Spinal cord (tissue), 9 donors: ENCODE measurements at regions not wholly inside any gene's neighbourhood (a gene's known extent, or its start where the extent isn't known, plus 50 kb on each side); places are given as distances from the start of the nearest gene placed in this dataset.
A peak's percentile ranks its signal among the peaks of the same experiment; 100 is the strongest.

Experiments used
- DNase-seq, 6 donors: peaks; one replicate each; pipeline versions ENCODE4 v3.0.0 to v3.0.0-alpha.2; 2013 to 2015; ENCODE audit warnings: low spot score in 6 of 6, low read depth in 4 of 6
- H3K27ac ChIP-seq: one replicate; pipeline ENCODE4 v1.5.1; 2013; ENCODE audit warnings: low read depth, low read length, control low read depth
- H3K27me3 ChIP-seq: one replicate; pipeline ENCODE4 v1.6.1; 2013; ENCODE audit warnings: low read length; ENCODE audit not compliant: control insufficient read depth, insufficient read depth
- H3K36me3 ChIP-seq: one replicate; pipeline ENCODE4 v1.6.1; 2013; ENCODE audit warnings: low read length; ENCODE audit not compliant: control insufficient read depth, insufficient read depth
- H3K4me1 ChIP-seq: one replicate; pipeline ENCODE4 v1.6.1; 2013; ENCODE audit warnings: low read length; ENCODE audit not compliant: control insufficient read depth, insufficient read depth
- H3K4me3 ChIP-seq: one replicate; pipeline ENCODE4 v1.5.1; 2013; ENCODE audit warnings: low read depth, low read length, control low read depth
- H3K9me3 ChIP-seq: one replicate; pipeline ENCODE4 v1.6.1; 2013; ENCODE audit warnings: low read length; ENCODE audit not compliant: control insufficient read depth, insufficient read depth
- WGBS: methylation state at CpG from one replicate; pipeline ENCODE4 v1.1.5; 2013; ENCODE audit warnings: missing lambda C conversion rate; ENCODE audit not compliant: insufficient coverage; 5-methylcytosine and 5-hydroxymethylcytosine counted together
- donor health status: healthy.

DNA sequence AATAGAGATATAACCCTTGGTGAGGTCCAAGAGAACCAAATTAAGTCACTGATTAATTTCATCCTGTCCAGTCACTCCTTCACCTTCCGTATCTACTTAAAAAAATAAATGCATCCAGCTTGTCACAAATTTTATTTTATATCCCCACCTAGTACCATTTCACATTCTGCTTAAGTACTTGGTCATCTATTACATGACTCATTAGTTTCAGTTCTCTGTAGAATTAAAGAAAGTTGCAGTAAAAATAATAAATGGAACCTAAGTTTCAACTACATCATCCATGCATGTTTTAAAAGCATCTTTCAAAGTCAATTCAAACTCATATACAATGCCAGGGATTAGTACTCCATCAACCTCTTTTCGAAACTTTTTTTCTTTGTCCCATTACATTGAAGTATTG is 130.2 kb downstream of the SH2D1A start:
- Histone ChIP-seq H3K9me3 (no peaks in the 10 kb centered on the region), H3K36me3 (no peaks in the 10 kb centered on the region), H3K4me3 (no peak overlapping the region), H3K4me1 (no peaks in the 10 kb centered on the region), H3K27me3 (no peaks in the 10 kb centered on the region), H3K27ac (no peak overlapping the region)
- 83% methylated on average over 1 of the region's 2 CpGs for WGBS
- no peak for DNase-seq

- H3K36me3 ChIP-seq = no peaks in the 10 kb centered on the region
- H3K27ac ChIP-seq = no peak overlapping the region
- H3K9me3 ChIP-seq = no peaks in the 10 kb centered on the region
- no peak for DNase-seq
- H3K27me3 ChIP-seq = no peaks in the 10 kb centered on the region
- 63% methylated on average over 3 of the region's 5 CpGs for WGBS
- no peaks in the 10 kb centered on the region for H3K4me1 ChIP-seq
- H3K4me3 ChIP-seq = no peak overlapping the region
Measured at GRCh38 chrX:124478046-124478445, 131.7 kb downstream of the SH2D1A start.

GRCh38 chrX:124488412-124489161 is 142.2 kb downstream of the SH2D1A start:
- 63% methylated on average over 2 of the region's 4 CpGs for WGBS

DNA sequence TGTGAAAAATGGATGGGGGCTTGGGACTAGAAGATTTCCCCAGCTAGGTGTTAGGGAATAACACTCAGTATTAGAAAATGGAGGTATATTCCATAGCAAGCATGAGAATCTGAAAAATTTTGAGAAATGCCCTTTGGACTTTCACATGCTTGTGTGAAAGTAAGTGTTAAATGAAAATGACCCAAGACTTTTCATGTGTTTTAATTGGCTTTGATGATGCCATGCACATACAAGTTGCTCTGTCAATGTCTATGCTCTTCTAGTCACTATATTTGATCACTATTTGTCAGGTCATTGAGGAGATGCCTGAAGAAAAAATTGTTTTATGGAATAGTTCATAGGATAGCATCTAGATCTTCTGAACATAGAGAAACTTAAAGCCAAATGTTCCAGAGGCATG is 147.6 kb downstream of the SH2D1A start:
- Histone ChIP-seq H3K27ac (no peak overlapping the region), H3K27me3 (no peaks in the 10 kb centered on the region), H3K9me3 (no peaks in the 10 kb centered on the region), H3K4me1 (no peaks in the 10 kb centered on the region), H3K36me3 (no peaks in the 10 kb centered on the region), H3K4me3 (no peak overlapping the region)
- no peak for DNase-seq

More at GRCh38 chrX:124488412-124489161, 142.2 kb downstream of the SH2D1A start:
- DNase-seq = no peak
- Histone ChIP-seq H3K27ac (no peak overlapping the region), H3K4me3 (no peak overlapping the region), H3K36me3 (no peaks in the 10 kb centered on the region), H3K4me1 (no peaks in the 10 kb centered on the region), H3K9me3 (no peaks in the 10 kb centered on the region), H3K27me3 (no peaks in the 10 kb centered on the region)

- WGBS = 88% methylated on average over 1 of the region's 4 CpGs
Measured at GRCh38 chrX:124497386-124497785, 151.0 kb downstream of the SH2D1A start.

DNA sequence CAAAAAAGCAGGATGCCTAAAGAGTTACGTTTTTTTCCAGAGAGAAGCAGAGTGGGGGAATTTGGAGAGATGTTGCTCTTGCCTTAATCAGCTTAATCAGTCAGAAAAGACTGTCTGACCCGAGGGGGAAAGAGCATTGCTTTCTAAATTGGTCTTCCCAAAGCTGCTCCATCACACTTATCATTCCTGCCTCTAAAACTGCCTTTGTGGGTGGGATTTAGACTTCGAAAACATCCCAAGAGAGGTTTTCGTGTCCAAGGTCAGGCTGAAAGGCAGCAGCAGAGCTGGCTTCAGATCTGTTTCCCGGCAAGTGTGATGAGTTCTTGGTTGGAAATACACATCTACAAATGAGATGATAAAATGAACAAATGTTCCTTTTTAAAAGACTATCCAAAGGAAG is 155.2 kb downstream of the SH2D1A start:
- no peak overlapping the region for H3K27ac ChIP-seq
- H3K4me3 ChIP-seq = no peak overlapping the region
- DNase-seq = peak in 1 of 6 donors; percentile 27
- no peaks in the 10 kb centered on the region for H3K4me1 ChIP-seq
- no peaks in the 10 kb centered on the region for H3K9me3 ChIP-seq
- H3K27me3 ChIP-seq = no peaks in the 10 kb centered on the region
- WGBS = no CpG with 5 or more reads among the region's 5 CpGs
- no peaks in the 10 kb centered on the region for H3K36me3 ChIP-seq

More at GRCh38 chrX:124497386-124497785, 151.0 kb downstream of the SH2D1A start:
- no peak overlapping the region for H3K4me3 ChIP-seq
- H3K36me3 ChIP-seq = no peaks in the 10 kb centered on the region
- no peak for DNase-seq
- H3K9me3 ChIP-seq = no peaks in the 10 kb centered on the region
- no peaks in the 10 kb centered on the region for H3K4me1 ChIP-seq
- H3K27me3 ChIP-seq = no peaks in the 10 kb centered on the region
- H3K27ac ChIP-seq = no peak overlapping the region

- DNase-seq = no peak
- Histone ChIP-seq H3K27me3 (no peaks in the 10 kb centered on the region), H3K9me3 (no peaks in the 10 kb centered on the region), H3K27ac (no peak overlapping the region), H3K36me3 (no peaks in the 10 kb centered on the region), H3K4me1 (no peaks in the 10 kb centered on the region), H3K4me3 (no peak overlapping the region)
- WGBS = no CpG with 5 or more reads among the region's 2 CpGs
Measured at GRCh38 chrX:124502166-124502565, 155.8 kb downstream of the SH2D1A start.

DNA sequence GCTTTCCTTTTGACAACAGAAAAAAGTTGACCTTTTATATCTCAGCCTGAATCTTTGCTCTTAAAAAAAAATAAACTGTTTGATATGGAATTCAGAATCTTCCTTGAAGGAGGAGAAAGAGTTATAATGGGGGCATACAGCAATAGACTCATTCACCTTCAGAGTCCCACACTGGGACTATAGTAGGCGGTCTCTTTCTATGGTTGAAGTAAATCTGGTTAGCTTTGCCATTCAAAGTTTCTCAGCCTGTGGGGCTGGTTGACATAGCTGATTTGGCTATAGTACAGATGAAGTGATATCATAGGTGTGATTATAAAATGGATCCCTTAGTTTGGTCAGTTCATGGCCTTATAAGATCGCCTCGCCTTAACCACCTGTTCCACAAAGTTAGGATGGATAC is 156.2 kb downstream of the SH2D1A start:
- DNase-seq = no peak
- Histone ChIP-seq H3K4me1 (no peaks in the 10 kb centered on the region), H3K4me3 (no peak overlapping the region), H3K36me3 (no peaks in the 10 kb centered on the region), H3K9me3 (no peaks in the 10 kb centered on the region), H3K27ac (no peak overlapping the region), H3K27me3 (no peaks in the 10 kb centered on the region)
- no CpG with 5 or more reads among the region's 3 CpGs for WGBS

- Histone ChIP-seq H3K4me1 (no peaks in the 10 kb centered on the region), H3K9me3 (no peaks in the 10 kb centered on the region), H3K36me3 (no peaks in the 10 kb centered on the region), H3K27ac (no peak overlapping the region), H3K27me3 (no peaks in the 10 kb centered on the region), H3K4me3 (no peak overlapping the region)
- WGBS = 91% methylated on average over 3 of the region's 7 CpGs
- no peak for DNase-seq
Measured at GRCh38 chrX:124504111-124504983, 158.0 kb downstream of the SH2D1A start.

GRCh38 chrX:124506066-124506465 is 159.7 kb downstream of the SH2D1A start:
- WGBS = no CpG with 5 or more reads among the region's 3 CpGs
- Histone ChIP-seq H3K27me3 (no peaks in the 10 kb centered on the region), H3K27ac (no peak overlapping the region), H3K4me1 (no peaks in the 10 kb centered on the region), H3K9me3 (no peaks in the 10 kb centered on the region), H3K4me3 (no peak overlapping the region), H3K36me3 (no peaks in the 10 kb centered on the region)
- peak in 1 of 6 donors; percentile 78 for DNase-seq
